EH (cell line): ENCODE measurements at regions not wholly inside any gene's neighbourhood (a gene's known extent, or its start where the extent isn't known, plus 50 kb on each side); places are given as distances from the start of the nearest gene placed in this dataset.

Experiments
- DNase-seq: peaks from one replicate; pipeline ENCODE4 v3.0.0-alpha.2; 2015; ENCODE audit warnings: low read depth

GRCh38 chr2:240360645-240361475, 74.6 kb upstream of the GPC1 start:
- peak; percentile 11 for DNase-seq

- DNase-seq, result no peak
Measured at GRCh38 chr2:240362216-240362755, 73.2 kb upstream of the GPC1 start.

GRCh38 chr2:240362826-240363745, 72.4 kb upstream of the GPC1 start:
- DNase-seq, result no peak

GRCh38 chr2:240363746-240364581, 71.5 kb upstream of the GPC1 start:
- no peak for DNase-seq

GRCh38 chr2:240364582-240364960, 70.9 kb upstream of the GPC1 start:
- no peak for DNase-seq

- DNase-seq, result no peak
Measured at GRCh38 chr2:240364961-240365775, 70.3 kb upstream of the GPC1 start.

GRCh38 chr2:240365971-240366471, 69.4 kb upstream of the GPC1 start:
- peak; percentile 7 for DNase-seq

- DNase-seq, result no peak
Measured at GRCh38 chr2:240366901-240367300, 68.6 kb upstream of the GPC1 start.

- no peak for DNase-seq
Measured at GRCh38 chr2:240367721-240368120, 67.7 kb upstream of the GPC1 start.

GRCh38 chr2:240368781-240369331, 66.6 kb upstream of the GPC1 start:
- no peak for DNase-seq

- DNase-seq, result no peak
Measured at GRCh38 chr2:240369335-240369734, 66.1 kb upstream of the GPC1 start.

GRCh38 chr2:240369801-240370585, 65.5 kb upstream of the GPC1 start:
- peak; percentile 96 for DNase-seq

- DNase-seq, result peak; percentile 8
Measured at GRCh38 chr2:240371129-240372000, 64.1 kb upstream of the GPC1 start.

- DNase-seq, result no peak
Measured at GRCh38 chr2:240372101-240372500, 63.4 kb upstream of the GPC1 start.

- no peak for DNase-seq
Measured at GRCh38 chr2:240373289-240373885, 62.1 kb upstream of the GPC1 start.

- peak; percentile 99 for DNase-seq
Measured at GRCh38 chr2:240374085-240374907, 61.2 kb upstream of the GPC1 start.

- no peak for DNase-seq
Measured at GRCh38 chr2:240375024-240375645, 60.3 kb upstream of the GPC1 start.
